Heart left ventricle (tissue), 16 donors: ENCODE measurements at regions not wholly inside any gene's neighbourhood (a gene's known extent, or its start where the extent isn't known, plus 50 kb on each side); places are given as distances from the start of the nearest gene placed in this dataset.

Source experiments
- ATAC-seq, 4 donors: fragments of 200-7000 bp; cut with Tn5 transposase; one replicate each; pipeline ENCODE4 v1.9.1; 2020 to 2022; ENCODE audit warnings: moderate library complexity in 4 of 4, mild to moderate bottlenecking in 3 of 4, moderate number of reproducible peaks in 1 of 4
- DNase-seq, 5 donors: peaks; one replicate each; pipeline ENCODE4 v3.0.0-alpha.2; 2020
- H3K27ac ChIP-seq, 12 donors: fragments of 200-600 bp; sonication (generic) in 4 of 12; one replicate each; pipeline versions ENCODE4 v1.5.0 to v1.8.0; 2016 to 2022; ENCODE audit warnings: mild to moderate bottlenecking in 2 of 12
- H3K27me3 ChIP-seq, 9 donors: fragments of 200-600 bp; sonication (generic) in 2 of 9; one replicate each; pipeline versions ENCODE4 v1.5.1 to v1.8.0; 2016 to 2022; ENCODE audit warnings: mild to moderate bottlenecking in 3 of 9
- H3K36me3 ChIP-seq, 9 donors: fragments of 200-600 bp; sonication (generic) in 2 of 9; one replicate each; pipeline versions ENCODE4 v1.5.0 to v1.8.0; 2018 to 2022; ENCODE audit warnings: mild to moderate bottlenecking in 2 of 9
- H3K4me1 ChIP-seq, 12 donors: fragments of 200-600 bp; sonication (generic) in 4 of 12; one replicate each; pipeline versions ENCODE4 v1.5.0 to v1.8.0; 2016 to 2022; ENCODE audit warnings: mild to moderate bottlenecking in 3 of 12
- H3K4me3 ChIP-seq, 12 donors: fragments of 200-600 bp; sonication (generic) in 4 of 12; one replicate each; pipeline versions ENCODE4 v1.5.0 to v1.8.0; 2017 to 2022; ENCODE audit warnings: mild to moderate bottlenecking in 9 of 12, moderate library complexity in 4 of 12
- H3K9me3 ChIP-seq, 12 donors: fragments of 200-600 bp; sonication (generic) in 4 of 12; one replicate each; pipeline versions ENCODE4 v1.5.0 to v1.8.0; 2016 to 2022; ENCODE audit warnings: mild to moderate bottlenecking in 1 of 12
- CTCF ChIP-seq, 12 donors: fragments of 200-600 bp; sonication (generic) in 4 of 12; IDR thresholded peaks; one replicate each; pipeline versions ENCODE4 v1.5.0 to v1.8.0; 2018 to 2022; ENCODE audit warnings: antibody characterized with exemption in 12 of 12, mild to moderate bottlenecking in 5 of 12
- POLR2A ChIP-seq, 2 donors: fragments of 450-650 bp; IDR thresholded peaks; one replicate each; pipeline ENCODE4 v1.6.1; 2017; ENCODE audit warnings: antibody characterized with exemption in 2 of 2, mild to moderate bottlenecking in 2 of 2, moderate library complexity in 2 of 2
- WGBS, 4 donors: extraction: QIAGEN DNeasy Blood & Tissue Kit in 2 of 4; methylation state at CpG; one replicate each; pipeline versions ENCODE4 v1.1.5 to v1.1.7; 2013 to 2018; 5-methylcytosine and 5-hydroxymethylcytosine counted together
- intact Hi-C, 10 donors: fragments of 100-400 bp; cut with DNase I; formaldehyde crosslinking; loops; one replicate each; pipeline versions ENCODE4 v1.11.1 to v1.14.2; 2022
- donor health status: ischemic (EF 13 %, LVEDD 7.1; RV severe dilation, severe dysfunction).
- donor health status: healthy with polysubstance abuse.
- donor health status: DM: no; HTN: yes; CAD: no.
- donor health status: DM: no; HTN: no; CAD: no.
- donor health status: ischemic (EF 25% LVEDD 6.9; RV normal size, moderate dysfunction).
- donor health status: ischemic (EF 25% LVEDD 5.7; RV mildly dilated, moderate dysfunction).
- donor health status: healthy.
- donor health status: DM: yes; HTN: yes; CAD: no.
- donor health status: ischemic (EF 35%, LVEDD 5.7; RV mildly dilated, moderate dysfunction).
- donor health status: nonischemic (EF 11% LVEDD 7.7; RV severe dilation, severe dysfunction).
- donor health status: DM: yes; HTN: yes; CAD: no.
- donor health status: PGD.
- donor health status: ischemic (EF 29% LVEDD 5.4; RV normal size, mild dysfunction).
- donor health status: nonischemic (EF 23%, LVEDD 6.1; RV moderate dilation, normal function).

GRCh38 chr13:76769271-76769791 lies 116.9 kb downstream of the KCTD12 start:
- H3K27me3 ChIP-seq = no peaks in the 10 kb centered on the region
- no peaks in the 10 kb centered on the region for H3K36me3 ChIP-seq
- intact Hi-C loops = loop anchor here in 2 of 10 donors (10.0 kb wide), 1 partner anchor 115 kb away; the partner anchor contains the start of gene KCTD12 (in 2 of the 2)
- DNase-seq (no peak), ATAC-seq (no peak)
- TF ChIP-seq CTCF (IDR thresholded peaks at IDR 0.05) = no peak
- TF ChIP-seq POLR2A (IDR thresholded peaks at IDR 0.05) = no peak
- no peaks in the 10 kb centered on the region for H3K9me3 ChIP-seq
- 66 to 78% (median 73%) methylated on average over 4 of the region's 4 CpGs for WGBS, 4 donors
- H3K27ac ChIP-seq = peak overlapping the region in 1 of 12 donors; percentile 18
- H3K4me1 ChIP-seq = peaks cover 0 to 22% (median 7%) of the 10 kb centered on the region in 12 donors
- no peak overlapping the region for H3K4me3 ChIP-seq

DNA sequence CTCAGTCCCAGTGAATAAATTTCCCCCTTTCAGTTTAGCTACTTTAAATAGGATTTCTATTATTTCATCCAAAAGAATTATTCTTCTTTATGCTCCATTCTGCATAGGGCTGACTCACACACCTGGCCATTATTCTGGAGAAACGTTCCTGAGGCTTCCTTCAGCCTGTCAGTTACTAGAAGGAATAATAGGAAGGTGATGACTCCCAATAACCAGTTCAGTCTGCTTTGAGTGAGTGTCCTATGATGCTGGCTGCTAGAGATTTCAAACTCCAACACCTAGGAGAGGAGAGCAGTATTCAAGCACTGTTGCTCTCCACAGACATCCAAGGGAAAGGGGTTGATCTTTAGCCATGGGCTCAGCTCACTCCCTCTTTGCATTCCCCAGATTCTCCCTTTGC lies 117.8 kb downstream of the KCTD12 start:
- 68 to 100% (median 77%) methylated on average over 1 of the region's 1 CpG for WGBS, 4 donors
- no peak for ATAC-seq

DNA sequence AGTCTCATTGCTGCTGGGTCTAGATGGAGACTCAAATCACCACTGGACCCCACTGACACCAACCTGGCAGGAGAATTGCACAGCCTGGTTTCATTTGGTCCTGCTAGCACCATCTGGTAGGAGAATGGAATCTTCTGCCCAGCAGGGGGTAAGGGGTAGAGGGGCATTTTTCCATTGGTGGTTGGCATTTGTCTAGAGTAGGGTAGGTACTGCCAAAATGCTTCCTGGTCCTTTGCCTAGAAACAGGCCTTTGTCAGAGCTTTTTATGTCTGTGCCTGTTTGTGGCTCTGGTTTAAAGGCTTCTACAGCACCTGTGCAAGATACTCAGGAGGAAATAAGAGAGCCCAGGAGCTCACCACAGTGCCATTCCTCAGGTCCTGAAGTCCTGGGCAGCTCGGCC lies 121.3 kb downstream of the KCTD12 start:
- H3K9me3 ChIP-seq = no peaks in the 10 kb centered on the region
- H3K27ac ChIP-seq = peak overlapping the region; percentile 56 to 86 (median 75)
- H3K4me3 ChIP-seq = peak overlapping the region in 9 of 12 donors; percentile 2 to 31 (median 25)
- ATAC-seq (no peak), DNase-seq (no peak)
- intact Hi-C loops = loop anchor here in 3 of 10 donors (1.0 to 10.0 kb wide), 3 partner anchors 42 to 121 kb away; partner anchors contain the start of gene KCTD12 (in 3 of the 3)
- H3K27me3 ChIP-seq = no peaks in the 10 kb centered on the region
- 80 to 94% (median 89%) methylated on average over 1 of the region's 1 CpG for WGBS, 4 donors
- H3K36me3 ChIP-seq = no peaks in the 10 kb centered on the region
- no peak for TF ChIP-seq CTCF (IDR thresholded peaks at IDR 0.05)
- no peak for TF ChIP-seq POLR2A (IDR thresholded peaks at IDR 0.05)
- peaks cover 0 to 38% (median 16%) of the 10 kb centered on the region in 12 donors for H3K4me1 ChIP-seq

More for the DNA sequence above, 117.8 kb downstream of the KCTD12 start:
- peaks cover 0 to 31% (median 11%) of the 10 kb centered on the region in 12 donors for H3K4me1 ChIP-seq
- no peaks in the 10 kb centered on the region for H3K9me3 ChIP-seq
- no peaks in the 10 kb centered on the region for H3K36me3 ChIP-seq
- TF ChIP-seq CTCF (IDR thresholded peaks at IDR 0.05) = no peak
- TF ChIP-seq POLR2A (IDR thresholded peaks at IDR 0.05) = no peak
- H3K4me3 ChIP-seq = no peak overlapping the region
- no peaks in the 10 kb centered on the region for H3K27me3 ChIP-seq
- DNase-seq = no peak
- no peak overlapping the region for H3K27ac ChIP-seq
- intact Hi-C loops = loop anchor here in 2 of 10 donors (10.0 kb wide), 1 partner anchor 116 kb away; the partner anchor contains the start of gene KCTD12 (in 2 of the 2)

- Histone ChIP-seq H3K27me3 (no peaks in the 10 kb centered on the region), H3K4me1 (peaks cover 0 to 34% (median 16%) of the 10 kb centered on the region in 12 donors), H3K36me3 (no peaks in the 10 kb centered on the region), H3K4me3 (peak overlapping the region in 8 of 12 donors; percentile 14 to 31 (median 26)), H3K9me3 (no peaks in the 10 kb centered on the region), H3K27ac (peak overlapping the region; percentile 56 to 86 (median 75))
- ATAC-seq (peak; percentile 95 to 99 (median 98)), DNase-seq (peak; percentile 63 to 87 (median 83))
- TF ChIP-seq CTCF (IDR thresholded peaks at IDR 0.05) (no peak), POLR2A (IDR thresholded peaks at IDR 0.05) (no peak)
- intact Hi-C loops = loop anchor here in 3 of 10 donors (1.0 to 10.0 kb wide), 3 partner anchors 43 to 122 kb away; partner anchors contain the start of gene KCTD12 (in 3 of the 3)
- 22 to 44% (median 31%) methylated on average over 1 of the region's 1 CpG for WGBS, 4 donors
Observed at GRCh38 chr13:76764429-76764828, 121.8 kb downstream of the KCTD12 start.
